ENCODE measurements at regions not wholly inside any gene's neighbourhood (a gene's known extent, or its start where the extent isn't known, plus 50 kb on each side); places are given as distances from the start of the nearest gene placed in this dataset.
"Not testable (repeated sequence)": the region's sequence is repeated elsewhere in the genome, so short reads cannot be mapped to it uniquely, and the experiment has no call there.

DNA sequence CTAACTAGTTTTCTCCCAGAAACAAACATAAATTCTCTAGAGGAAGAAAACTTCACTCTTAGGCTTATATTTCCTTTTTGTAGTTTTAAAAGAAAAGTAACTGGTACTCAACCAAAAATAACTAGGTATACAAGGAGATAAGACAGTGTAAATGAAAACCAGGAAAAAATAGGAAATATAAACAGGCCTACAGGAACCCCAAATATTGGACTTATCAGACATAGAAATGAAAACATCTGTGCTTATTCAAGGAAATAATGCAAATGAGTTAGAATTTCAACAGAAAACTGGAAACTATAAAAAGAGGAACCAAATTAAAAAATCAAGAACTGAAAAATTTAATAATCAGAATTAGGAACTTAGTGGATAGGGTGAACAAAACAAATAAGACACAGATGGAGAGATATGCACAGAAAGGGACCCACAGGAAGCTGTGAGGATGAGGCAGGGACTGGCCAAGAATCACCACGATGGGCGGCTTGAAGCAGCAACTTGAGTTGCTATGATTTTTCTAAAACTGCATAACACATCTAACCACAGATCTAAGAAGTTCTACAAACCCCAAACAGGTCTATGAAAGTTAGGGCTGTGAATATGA, 67.5 kb upstream of the ACTRT2 start:
- no peak for ATAC-seq

GRCh38 chr1:2955652-2956051, 65.6 kb upstream of the ACTRT2 start:
- ATAC-seq, result no peak

DNA sequence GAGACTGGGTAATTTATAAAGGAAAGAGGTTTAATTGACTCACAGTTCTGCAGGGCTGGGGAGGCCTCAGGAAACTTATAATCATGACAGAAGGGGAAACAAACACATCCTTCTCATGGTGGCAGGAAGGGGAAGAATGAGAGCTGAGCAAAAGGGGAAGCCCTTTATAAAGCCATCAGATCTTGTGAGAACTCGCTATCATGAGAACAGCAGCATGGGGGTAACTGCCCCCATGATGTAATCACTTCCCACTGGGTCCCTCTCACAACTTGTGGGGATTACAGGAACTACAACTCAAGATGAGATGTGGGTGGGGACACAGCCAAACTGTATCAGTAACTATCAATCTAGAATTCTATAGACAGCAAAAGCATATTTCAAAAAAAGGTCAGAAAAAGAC, 64.7 kb upstream of the ACTRT2 start:
- no peak for ATAC-seq

DNA sequence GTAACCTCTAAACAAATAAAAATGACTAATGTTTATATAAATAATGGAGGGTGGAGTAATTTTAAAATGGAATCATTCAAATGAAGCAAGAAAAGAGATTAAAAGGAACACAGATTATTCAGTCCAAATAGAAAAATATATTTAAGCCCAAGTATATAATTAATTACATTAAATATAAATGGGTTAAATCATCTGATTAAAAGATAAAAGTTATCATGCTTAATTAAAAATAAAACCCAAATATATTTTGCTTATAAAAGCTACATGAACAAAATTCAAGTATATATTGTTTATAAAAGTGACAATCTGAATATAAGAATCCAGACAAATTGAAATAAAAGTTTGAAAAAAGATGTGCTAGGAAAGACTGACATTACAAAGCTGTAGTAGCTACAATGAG, 63.9 kb upstream of the ACTRT2 start:
- no peak for ATAC-seq

- ATAC-seq, result not testable (repeated sequence)
Measured at GRCh38 chr1:2959881-2960280, 61.4 kb upstream of the ACTRT2 start.

- ATAC-seq, result no peak
Measured at GRCh38 chr1:2961081-2961480, 60.2 kb upstream of the ACTRT2 start.

DNA sequence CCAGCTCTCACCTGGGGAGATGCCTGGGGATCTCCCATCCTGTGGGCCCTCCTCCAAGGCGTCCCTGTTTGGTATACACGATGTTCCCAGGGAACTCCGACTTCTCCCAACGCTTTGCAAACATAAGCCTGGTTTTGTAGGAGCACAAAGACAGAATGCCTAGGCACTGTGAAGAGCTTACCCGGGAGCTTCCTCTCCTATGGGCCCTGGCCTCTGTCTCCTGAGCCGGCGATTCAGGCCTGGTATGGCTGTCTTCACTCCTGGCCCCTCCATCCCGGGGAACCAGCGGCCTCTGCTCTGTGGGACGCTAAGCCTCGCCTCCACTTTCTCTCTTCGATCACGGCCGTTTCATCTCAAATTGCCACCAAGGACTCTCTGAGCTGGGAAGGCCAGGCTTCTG, 59.6 kb upstream of the ACTRT2 start:
- no peak for ATAC-seq

DNA sequence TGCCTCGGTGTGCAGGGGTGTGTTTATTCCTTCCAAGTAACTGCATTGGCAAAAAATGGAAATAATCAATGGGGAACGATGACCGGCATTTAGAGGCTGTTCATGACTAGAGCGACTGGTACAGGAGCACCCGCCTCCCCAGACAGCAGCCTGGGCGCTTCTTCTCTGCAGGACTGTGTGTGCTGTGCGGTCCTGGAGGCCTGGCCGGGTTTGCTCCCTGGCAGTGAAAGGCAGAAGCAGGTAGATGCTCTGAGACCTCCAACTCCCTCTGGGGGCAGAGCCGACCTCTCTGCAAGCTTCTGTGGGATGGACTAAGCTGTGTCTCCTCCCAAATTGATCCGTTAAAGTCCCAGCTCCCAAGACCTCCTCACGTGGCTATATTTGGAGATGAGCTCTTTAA, 59.2 kb upstream of the ACTRT2 start:
- ATAC-seq, result no peak

DNA sequence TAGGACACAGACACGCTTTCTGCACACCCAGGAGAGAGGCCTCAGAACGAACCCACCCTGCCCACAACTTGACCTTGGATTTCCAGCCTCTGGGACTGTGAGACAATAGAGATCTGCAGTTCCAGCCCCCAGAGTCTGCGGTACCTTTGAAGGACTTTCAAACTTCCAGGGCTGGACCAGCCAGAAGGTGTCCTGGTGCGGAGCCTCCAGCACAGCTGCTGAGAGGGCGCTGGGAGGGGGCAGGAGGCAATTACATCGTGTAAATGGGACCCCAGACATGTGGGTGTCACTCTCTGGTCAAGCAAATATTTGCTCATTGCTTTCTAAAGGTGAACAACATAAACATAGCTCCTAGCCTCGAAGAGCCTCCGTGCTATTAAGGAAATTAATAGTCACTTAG, 58.7 kb upstream of the ACTRT2 start:
- no peak for ATAC-seq

GRCh38 chr1:2962946-2963345, 58.3 kb upstream of the ACTRT2 start:
- ATAC-seq, result no peak

DNA sequence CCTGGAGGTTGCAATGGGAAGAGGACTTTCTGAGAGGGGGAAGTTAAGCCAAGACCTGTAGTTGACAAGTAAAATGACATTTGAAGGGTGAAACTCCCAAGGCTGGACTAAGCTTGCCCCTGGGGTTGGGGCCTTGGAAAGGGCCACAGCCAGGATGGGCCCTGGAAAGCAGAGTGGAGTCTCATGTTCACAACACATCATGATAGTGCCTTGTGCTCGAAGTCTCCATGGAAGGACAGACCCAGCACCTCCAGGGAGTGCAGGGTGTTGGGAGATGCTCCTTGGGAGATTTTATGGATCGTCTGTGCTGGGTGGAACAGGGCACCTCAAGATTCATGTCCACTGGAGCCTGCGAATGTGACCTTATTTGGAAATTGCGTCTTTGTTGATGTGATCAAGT, 55.6 kb upstream of the ACTRT2 start:
- no peak for ATAC-seq

GRCh38 chr1:2966449-2967328, 54.6 kb upstream of the ACTRT2 start:
- ATAC-seq, result no peak

- ATAC-seq, result no peak
Measured at GRCh38 chr1:2967329-2967725, 53.9 kb upstream of the ACTRT2 start.

DNA sequence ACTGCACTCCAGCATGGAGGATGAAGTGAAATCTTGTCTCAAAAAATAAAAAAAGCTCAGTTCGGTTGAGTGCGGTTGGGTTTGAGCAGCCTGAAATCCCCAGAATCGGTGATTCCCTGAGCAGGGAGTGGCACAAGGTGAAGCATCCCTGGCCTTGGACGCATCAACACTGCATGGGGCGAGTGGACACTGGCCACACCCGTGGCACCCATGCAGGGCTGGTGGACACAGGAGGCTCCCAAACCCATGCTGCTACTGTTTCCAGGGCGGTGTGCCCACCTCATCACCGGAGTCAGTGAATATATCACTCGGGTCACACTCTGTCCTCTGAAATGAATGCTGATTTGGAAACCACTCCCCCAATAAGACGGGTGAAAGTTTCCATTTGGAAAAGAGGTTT, 53.4 kb upstream of the ACTRT2 start:
- no peak for ATAC-seq

DNA sequence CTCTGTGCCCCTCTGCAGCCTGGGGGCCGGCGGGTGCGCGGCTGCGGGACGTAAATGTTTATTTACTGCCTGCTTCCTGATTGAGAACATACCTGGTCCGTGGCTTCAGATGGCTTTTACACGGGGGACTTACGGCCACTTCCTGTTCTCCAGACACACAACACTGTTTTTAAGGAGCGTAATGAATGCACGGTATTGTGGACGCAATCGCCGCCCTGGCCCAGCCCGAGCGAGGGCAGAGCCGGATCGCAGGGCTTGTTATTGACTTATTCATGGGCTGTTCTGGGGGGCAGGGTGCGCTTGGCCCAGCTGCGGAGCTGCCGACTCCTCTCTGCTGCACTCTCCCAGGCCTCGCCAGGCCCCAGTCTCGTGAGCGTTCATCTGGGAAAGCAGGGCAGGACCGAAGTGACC, 52.8 kb upstream of the ACTRT2 start:
- ATAC-seq, result no peak

GRCh38 chr1:2969011-2969844, 52.0 kb upstream of the ACTRT2 start:
- ATAC-seq, result no peak

DNA sequence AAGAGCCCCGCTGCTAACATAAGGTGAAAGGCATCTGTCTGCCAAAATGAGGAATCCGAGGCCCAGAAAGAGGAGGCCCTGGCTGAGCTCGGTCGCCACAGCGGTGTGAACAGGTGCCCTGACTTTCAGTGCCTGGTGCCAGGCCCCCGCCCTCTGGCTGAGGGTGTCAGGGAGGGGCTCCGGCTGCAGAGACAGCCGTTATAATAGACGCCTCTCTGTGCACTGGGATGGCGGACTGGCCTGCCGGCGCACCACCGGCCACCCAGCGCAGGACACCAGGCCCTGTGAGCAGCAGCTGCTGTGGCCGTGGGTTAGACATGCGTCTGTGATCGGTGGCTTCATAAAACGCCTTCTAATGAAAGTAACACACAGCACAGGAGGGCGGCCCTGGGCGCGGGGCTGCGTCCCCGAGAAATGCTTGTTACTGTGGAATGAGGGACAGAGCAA, 51.4 kb upstream of the ACTRT2 start:
- ATAC-seq, result no peak

GRCh38 chr1:2970311-2971071, 50.8 kb upstream of the ACTRT2 start:
- ATAC-seq, result no peak

DNA sequence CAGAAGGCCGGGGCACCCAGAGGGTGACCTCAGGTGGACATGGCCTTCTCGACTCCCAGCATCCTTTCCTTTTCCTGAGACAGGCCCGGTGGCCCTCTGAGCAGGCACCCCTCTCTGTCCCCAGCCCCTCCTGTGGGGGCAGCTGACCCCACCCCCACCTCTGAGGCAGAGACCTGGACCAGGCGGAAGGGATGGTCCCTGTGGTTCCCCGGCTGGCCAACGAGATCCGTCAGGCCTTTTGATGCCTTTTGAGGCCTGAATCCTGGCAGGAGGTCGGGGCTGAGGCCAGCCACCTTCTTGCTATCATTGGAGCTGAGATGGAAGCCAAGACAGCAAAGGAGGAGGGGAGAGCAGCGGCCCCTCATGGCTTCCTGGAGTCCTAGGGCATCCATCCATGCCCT, 50.2 kb upstream of the ACTRT2 start:
- ATAC-seq, result no peak

Measured in activated CD4-positive, CD25-positive, alpha-beta regulatory T cell treated with anti-CD3 and anti-CD28 coated beads, Interleukin-2, amount 50 U/mL, for 24 hours (primary cell).